ENCODE measurements at regions not wholly inside any gene's neighbourhood (a gene's known extent, or its start where the extent isn't known, plus 50 kb on each side); places are given as distances from the start of the nearest gene placed in this dataset.

DNA sequence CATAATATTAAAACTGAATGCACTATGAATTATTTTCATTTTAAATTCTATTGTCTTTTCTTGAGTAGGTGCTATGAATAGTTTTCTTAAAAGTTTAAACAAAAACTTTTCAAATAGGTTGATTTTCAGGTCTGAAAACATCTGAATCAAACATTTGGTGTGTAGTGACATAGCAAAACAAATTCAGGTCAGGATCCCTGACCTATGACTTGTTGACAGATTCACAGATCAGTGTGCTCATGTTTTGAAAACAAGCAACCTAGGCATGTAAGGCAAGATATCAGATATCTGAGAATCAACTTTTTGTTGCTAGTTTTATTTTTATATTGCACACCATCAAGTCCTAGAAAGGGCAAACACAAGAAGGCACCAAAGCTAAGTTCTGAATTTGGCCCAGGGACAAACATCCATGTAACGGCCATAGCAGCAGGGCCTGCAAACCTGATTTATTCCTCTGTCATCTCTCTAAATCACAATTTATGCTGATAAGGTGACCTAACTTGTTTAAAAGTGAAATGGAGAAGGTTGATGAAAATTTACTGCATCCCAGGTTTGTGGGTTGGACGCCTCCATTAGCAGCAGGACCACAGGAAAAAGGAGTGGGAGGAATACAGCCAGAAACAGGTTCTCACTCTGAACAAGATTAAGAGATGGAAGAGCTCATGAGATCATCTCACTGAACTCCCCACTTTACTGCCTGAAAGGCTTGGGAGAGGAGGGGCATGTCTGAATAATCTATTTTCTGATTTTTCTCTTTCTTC, 337.7 kb downstream of the KCNRG start:
- Histone ChIP-seq H3K9me3 (replicated peaks) (no peaks in the 10 kb centered on the region), H3K4me1 (replicated peaks) (peaks cover 6% of the 10 kb centered on the region; the same call in 1 of the 2 replicates), H3K27me3 (replicated peaks) (no peaks in the 10 kb centered on the region), H3K4me3 (no peak overlapping the region), H3K27ac (no peak overlapping the region), H3K36me3 (no peaks in the 10 kb centered on the region)
- no peak for DNase-seq (ENCODE audit: low read depth in 1 of 2, low spot score in 2 of 2)

- Histone ChIP-seq H3K27ac (no peak overlapping the region), H3K4me3 (no peak overlapping the region), H3K4me1 (replicated peaks) (peaks cover 9% of the 10 kb centered on the region; the same call in 1 of the 2 replicates), H3K36me3 (no peaks in the 10 kb centered on the region), H3K27me3 (replicated peaks) (no peaks in the 10 kb centered on the region), H3K9me3 (replicated peaks) (no peaks in the 10 kb centered on the region)
- no peak for DNase-seq (ENCODE audit: low read depth in 1 of 2, low spot score in 2 of 2)
Observed at GRCh38 chr13:50353651-50354415, 338.6 kb downstream of the KCNRG start.

DNA sequence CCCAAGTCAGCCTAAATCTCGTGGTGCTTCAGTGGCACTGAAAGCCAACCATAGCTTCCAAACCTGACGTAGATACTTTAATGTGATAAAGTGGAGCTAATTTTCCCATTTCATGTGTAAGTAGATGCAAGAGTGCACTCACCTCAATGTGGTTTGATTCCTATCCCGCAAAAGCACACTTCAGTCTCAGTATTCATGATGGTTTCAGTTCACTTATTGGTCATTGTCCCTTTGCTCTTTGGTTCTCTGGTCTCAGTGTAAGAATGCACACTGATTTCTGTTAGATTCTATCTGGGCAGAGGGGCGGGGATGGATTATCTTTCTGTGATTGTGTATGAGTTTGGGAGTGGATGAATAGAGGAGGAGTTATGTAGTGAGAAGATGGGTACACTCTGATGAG, 340.6 kb downstream of the KCNRG start:
- H3K4me1 ChIP-seq (replicated peaks), result peaks cover 9% of the 10 kb centered on the region; the same call in 1 of the 2 replicates

GRCh38 chr13:50357136-50357535, 341.9 kb downstream of the KCNRG start:
- Histone ChIP-seq H3K27me3 (replicated peaks) (no peaks in the 10 kb centered on the region), H3K27ac (no peak overlapping the region), H3K4me1 (replicated peaks) (peaks cover 9% of the 10 kb centered on the region; the same call in 1 of the 2 replicates), H3K4me3 (no peak overlapping the region), H3K36me3 (no peaks in the 10 kb centered on the region), H3K9me3 (replicated peaks) (no peaks in the 10 kb centered on the region)
- DNase-seq (ENCODE audit: low read depth in 1 of 2, low spot score in 2 of 2), result no peak

More for the DNA sequence above, 340.6 kb downstream of the KCNRG start:
- Histone ChIP-seq H3K27ac (no peak overlapping the region), H3K4me3 (no peak overlapping the region), H3K27me3 (replicated peaks) (no peaks in the 10 kb centered on the region), H3K9me3 (replicated peaks) (no peaks in the 10 kb centered on the region), H3K36me3 (no peaks in the 10 kb centered on the region)
- no peak for DNase-seq (ENCODE audit: low read depth in 1 of 2, low spot score in 2 of 2)

GRCh38 chr13:50357586-50358118, 342.4 kb downstream of the KCNRG start:
- H3K36me3 ChIP-seq, result no peaks in the 10 kb centered on the region
- H3K9me3 ChIP-seq (replicated peaks), result no peaks in the 10 kb centered on the region
- peaks cover 9% of the 10 kb centered on the region; the same call in 1 of the 2 replicates for H3K4me1 ChIP-seq (replicated peaks)
- H3K27me3 ChIP-seq (replicated peaks), result no peaks in the 10 kb centered on the region
- H3K4me3 ChIP-seq, result no peak overlapping the region
- DNase-seq (ENCODE audit: low read depth in 1 of 2, low spot score in 2 of 2), result no peak
- H3K27ac ChIP-seq, result no peak overlapping the region

DNA sequence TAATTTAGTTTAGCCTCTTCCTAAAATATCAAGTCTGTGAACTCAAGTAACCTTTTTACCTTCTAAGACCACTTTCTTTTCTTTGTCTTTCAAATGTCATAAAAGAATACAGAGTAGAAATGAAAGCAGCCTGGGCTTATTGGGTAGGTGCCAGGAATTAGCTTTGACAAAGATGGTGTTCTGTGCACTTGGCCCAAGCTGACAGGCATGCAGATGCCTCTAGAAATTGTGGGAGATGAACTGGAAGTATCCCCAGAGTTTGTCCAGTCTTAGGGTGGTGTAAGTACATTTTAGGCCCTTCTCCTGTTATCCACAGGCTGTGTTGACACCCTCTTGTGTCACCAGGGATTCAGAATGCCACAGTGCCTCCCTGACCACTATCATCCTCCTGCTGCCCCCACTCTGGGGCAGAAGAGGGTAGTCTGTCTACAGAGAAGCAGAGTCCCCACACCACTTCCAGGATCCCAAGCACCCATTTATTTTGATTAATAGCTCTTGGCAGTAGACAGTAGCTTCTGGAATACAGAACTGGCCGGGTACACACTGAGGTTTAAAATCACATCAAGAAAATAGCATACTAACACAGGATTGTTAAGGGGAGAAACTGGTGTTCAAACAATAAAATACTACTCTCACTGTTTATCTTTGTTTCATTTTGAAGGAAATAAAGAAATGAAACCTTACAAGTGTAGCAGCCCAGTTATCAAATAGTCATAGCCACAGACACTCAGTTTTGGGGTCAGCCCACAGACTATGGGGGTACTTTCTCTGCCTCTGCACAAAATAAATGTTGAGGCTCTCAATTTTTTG, 343.2 kb downstream of the KCNRG start:
- Histone ChIP-seq H3K4me3 (no peak overlapping the region), H3K27ac (no peak overlapping the region), H3K9me3 (replicated peaks) (no peaks in the 10 kb centered on the region), H3K27me3 (replicated peaks) (no peaks in the 10 kb centered on the region), H3K36me3 (no peaks in the 10 kb centered on the region), H3K4me1 (replicated peaks) (peaks cover 9% of the 10 kb centered on the region; the same call in 1 of the 2 replicates)
- no peak for DNase-seq (ENCODE audit: low read depth in 1 of 2, low spot score in 2 of 2)

DNA sequence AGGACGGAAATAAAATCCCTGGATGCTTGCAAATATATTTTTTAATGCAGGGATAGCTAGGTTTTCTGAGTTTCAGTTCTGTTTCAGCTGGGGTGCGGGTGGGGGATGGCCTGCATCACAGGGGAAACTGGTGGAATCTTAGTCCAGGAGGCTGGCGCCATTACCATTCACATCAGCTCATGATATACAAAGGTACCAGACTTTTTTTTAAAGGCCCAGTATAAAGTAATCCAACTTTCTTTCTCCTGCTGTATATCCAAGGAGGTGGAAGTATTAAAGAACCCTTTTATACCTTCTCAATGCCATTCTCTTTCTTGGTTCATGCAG, 343.8 kb downstream of the KCNRG start:
- H3K4me3 ChIP-seq, result no peak overlapping the region
- H3K9me3 ChIP-seq (replicated peaks), result no peaks in the 10 kb centered on the region
- no peak overlapping the region for H3K27ac ChIP-seq
- H3K4me1 ChIP-seq (replicated peaks), result peaks cover 5% of the 10 kb centered on the region; the same call in 1 of the 2 replicates
- no peaks in the 10 kb centered on the region for H3K27me3 ChIP-seq (replicated peaks)
- no peaks in the 10 kb centered on the region for H3K36me3 ChIP-seq
- DNase-seq (ENCODE audit: low read depth in 1 of 2, low spot score in 2 of 2), result no peak

DNA sequence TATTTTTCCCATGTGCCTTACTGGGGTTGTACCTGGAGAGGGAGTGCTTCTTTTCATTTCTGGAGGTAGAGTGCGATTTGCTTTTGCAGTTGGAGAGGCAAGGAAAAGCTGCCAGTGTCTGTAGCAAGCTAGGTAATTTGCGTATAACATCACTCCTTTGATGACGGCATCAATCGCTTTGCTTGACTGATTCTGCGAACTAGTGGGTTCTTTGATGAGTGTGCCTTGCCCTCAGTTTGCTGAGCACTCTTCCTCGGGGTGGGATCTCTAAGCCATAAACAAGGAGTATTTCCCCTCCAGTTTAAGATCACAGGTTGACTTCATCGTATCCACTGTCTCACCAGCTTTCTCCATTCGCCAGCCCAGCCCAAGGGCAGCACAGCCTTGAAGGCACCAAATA, 344.5 kb downstream of the KCNRG start:
- no peaks in the 10 kb centered on the region for H3K36me3 ChIP-seq
- no peak for DNase-seq (ENCODE audit: low read depth in 1 of 2, low spot score in 2 of 2)
- H3K27ac ChIP-seq, result no peak overlapping the region
- no peaks in the 10 kb centered on the region for H3K27me3 ChIP-seq (replicated peaks)
- no peaks in the 10 kb centered on the region for H3K9me3 ChIP-seq (replicated peaks)
- peaks cover 5% of the 10 kb centered on the region; the same call in 1 of the 2 replicates for H3K4me1 ChIP-seq (replicated peaks)
- no peak overlapping the region for H3K4me3 ChIP-seq

DNA sequence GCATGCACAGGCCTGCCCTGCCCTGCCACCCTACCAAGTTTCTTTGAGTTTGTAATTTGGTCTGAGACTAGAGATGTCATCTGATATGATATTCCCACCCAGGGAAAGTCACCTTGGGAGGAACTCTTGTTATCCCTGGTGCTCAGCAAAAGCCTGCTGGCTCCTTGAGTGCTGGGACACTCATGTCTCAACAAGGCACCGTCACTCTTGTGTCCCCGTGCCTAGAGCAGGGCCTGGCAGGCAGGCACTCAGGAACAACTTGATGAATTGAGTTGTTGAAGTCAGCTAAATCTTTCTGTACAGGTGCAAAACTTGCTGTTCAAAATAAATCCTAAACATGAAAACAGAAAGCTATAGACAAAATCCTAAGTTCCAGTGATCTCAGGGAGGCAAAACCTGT, 345.4 kb downstream of the KCNRG start:
- H3K27ac ChIP-seq, result no peak overlapping the region
- no peaks in the 10 kb centered on the region for H3K36me3 ChIP-seq
- H3K9me3 ChIP-seq (replicated peaks), result no peaks in the 10 kb centered on the region
- H3K4me3 ChIP-seq, result no peak overlapping the region
- H3K27me3 ChIP-seq (replicated peaks), result no peaks in the 10 kb centered on the region
- peaks cover 7% of the 10 kb centered on the region for H3K4me1 ChIP-seq (replicated peaks)
- DNase-seq (ENCODE audit: low read depth in 1 of 2, low spot score in 2 of 2), result no peak

- Histone ChIP-seq H3K4me3 (no peak overlapping the region), H3K27ac (no peak overlapping the region), H3K36me3 (no peaks in the 10 kb centered on the region), H3K4me1 (replicated peaks) (peaks cover 13% of the 10 kb centered on the region), H3K27me3 (replicated peaks) (no peaks in the 10 kb centered on the region), H3K9me3 (replicated peaks) (no peaks in the 10 kb centered on the region)
- DNase-seq (ENCODE audit: low read depth in 1 of 2, low spot score in 2 of 2), result no peak
Observed at GRCh38 chr13:50361282-50361681, 346.0 kb downstream of the KCNRG start.

- Histone ChIP-seq H3K4me3 (peak overlapping the region; percentile 21), H3K4me1 (replicated peaks) (peaks cover 11% of the 10 kb centered on the region), H3K27ac (0 out of 2 replicates have a peak overlapping the region, but pooled peaks have one; percentile 14), H3K27me3 (replicated peaks) (no peaks in the 10 kb centered on the region), H3K36me3 (no peaks in the 10 kb centered on the region), H3K9me3 (replicated peaks) (no peaks in the 10 kb centered on the region)
- DNase-seq (ENCODE audit: low read depth in 1 of 2, low spot score in 2 of 2), result peak in 1 of 2 experiments; percentile 36
Observed at GRCh38 chr13:50365408-50366391, 350.5 kb downstream of the KCNRG start.

DNA sequence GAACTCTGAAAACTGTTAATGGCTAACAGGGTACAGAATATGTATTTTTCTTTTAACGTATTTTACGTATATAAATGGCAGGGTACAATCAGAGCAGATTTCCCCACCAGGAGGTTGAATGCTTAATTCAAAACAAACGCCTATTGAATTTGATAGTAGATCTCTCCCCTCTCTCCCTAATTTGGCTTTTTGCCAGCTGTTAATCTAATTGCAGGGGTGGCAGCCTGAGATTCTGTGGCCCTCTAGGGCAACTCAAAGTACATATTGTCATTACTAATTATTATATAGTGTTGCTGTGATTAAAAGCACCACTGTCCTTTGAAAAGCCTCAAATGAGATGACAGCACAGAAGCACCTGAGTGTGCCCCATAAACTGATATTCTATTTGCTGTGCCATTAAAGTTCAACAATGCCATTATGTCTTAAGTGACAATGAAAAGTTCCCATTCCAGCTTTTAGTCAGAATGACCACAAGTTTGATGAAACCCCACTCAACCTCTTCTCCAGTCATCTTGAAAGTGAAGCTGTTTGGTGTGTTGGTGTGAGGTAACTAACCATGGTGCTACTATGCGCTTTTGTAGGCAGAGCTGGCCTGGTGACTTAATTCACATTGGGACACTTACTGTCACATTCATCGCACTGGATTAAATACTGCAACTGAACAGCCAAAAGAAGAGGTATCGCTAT, 351.4 kb downstream of the KCNRG start:
- no peak overlapping the region for H3K27ac ChIP-seq
- no peaks in the 10 kb centered on the region for H3K36me3 ChIP-seq
- H3K4me3 ChIP-seq, result no peak overlapping the region; the same call in 1 of the 2 replicates
- H3K9me3 ChIP-seq (replicated peaks), result no peaks in the 10 kb centered on the region
- no peaks in the 10 kb centered on the region for H3K27me3 ChIP-seq (replicated peaks)
- DNase-seq (ENCODE audit: low read depth in 1 of 2, low spot score in 2 of 2), result no peak
- H3K4me1 ChIP-seq (replicated peaks), result peaks cover 11% of the 10 kb centered on the region

All from SJSA1 (cell line).